GM12864 (cell line): ENCODE measurements at regions not wholly inside any gene's neighbourhood (a gene's known extent, or its start where the extent isn't known, plus 50 kb on each side); places are given as distances from the start of the nearest gene placed in this dataset.

Experiments used
- DNase-seq: peaks from one replicate; pipeline ENCODE4 v3.0.0-alpha.2; 2011; ENCODE audit warnings: low read depth
- H3K4me3 ChIP-seq: 2 replicates; pipeline ENCODE4 v1.5.1; 2011; ENCODE audit warnings: mild to moderate bottlenecking, low read depth, low read length, control low read depth
- TF ChIP-seq, protein P1 (sequence below): IDR thresholded peaks from 2 replicates; pipeline ENCODE4 v1.5.1; 2011; ENCODE audit warnings: low read depth, mild to moderate bottlenecking, moderate library complexity, low read length, control low read depth, inconsistent platforms; ENCODE audit errors: missing control alignments

DNA sequence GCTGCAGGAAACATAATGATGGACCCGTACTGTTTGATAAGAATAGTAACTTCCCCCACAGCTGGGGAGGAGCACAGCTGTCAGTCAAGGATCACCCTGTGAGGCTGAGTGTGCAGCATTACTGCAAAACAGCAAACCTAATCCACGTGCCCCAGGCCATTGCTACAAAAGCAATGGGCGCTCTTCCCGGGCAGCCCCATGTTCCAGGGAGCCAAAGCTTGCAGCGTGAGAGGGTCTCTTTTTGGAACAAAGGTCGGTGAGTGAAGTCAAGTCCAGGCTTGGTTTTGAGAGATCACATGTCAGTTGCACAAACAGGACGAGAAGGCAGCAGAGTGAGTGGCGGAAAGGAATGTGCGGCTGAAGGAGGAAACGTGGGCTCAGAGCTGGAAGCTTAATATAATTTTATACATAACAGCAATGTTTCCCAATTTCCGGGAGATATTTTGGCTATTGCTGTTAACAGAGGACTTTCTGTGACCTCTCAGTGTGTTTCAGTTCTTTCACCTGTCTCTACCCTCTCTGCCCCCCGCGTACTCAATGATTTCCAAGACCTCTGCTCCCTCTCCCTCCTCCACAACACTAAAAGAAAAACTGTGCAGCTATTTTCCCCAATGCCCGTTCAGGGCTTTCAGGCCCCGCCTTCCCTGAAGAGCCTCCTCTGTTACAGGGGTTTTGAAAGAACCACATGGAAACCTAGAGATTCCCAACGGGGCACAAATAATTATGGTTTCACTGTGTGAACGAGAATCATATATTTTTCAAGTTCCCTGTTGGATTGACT is 128.9 kb downstream of the MTPAP start:
- TF ChIP-seq, protein P1, sequence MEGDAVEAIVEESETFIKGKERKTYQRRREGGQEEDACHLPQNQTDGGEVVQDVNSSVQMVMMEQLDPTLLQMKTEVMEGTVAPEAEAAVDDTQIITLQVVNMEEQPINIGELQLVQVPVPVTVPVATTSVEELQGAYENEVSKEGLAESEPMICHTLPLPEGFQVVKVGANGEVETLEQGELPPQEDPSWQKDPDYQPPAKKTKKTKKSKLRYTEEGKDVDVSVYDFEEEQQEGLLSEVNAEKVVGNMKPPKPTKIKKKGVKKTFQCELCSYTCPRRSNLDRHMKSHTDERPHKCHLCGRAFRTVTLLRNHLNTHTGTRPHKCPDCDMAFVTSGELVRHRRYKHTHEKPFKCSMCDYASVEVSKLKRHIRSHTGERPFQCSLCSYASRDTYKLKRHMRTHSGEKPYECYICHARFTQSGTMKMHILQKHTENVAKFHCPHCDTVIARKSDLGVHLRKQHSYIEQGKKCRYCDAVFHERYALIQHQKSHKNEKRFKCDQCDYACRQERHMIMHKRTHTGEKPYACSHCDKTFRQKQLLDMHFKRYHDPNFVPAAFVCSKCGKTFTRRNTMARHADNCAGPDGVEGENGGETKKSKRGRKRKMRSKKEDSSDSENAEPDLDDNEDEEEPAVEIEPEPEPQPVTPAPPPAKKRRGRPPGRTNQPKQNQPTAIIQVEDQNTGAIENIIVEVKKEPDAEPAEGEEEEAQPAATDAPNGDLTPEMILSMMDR, result no peak
- DNase-seq, result no peak
- no peak overlapping the region; the same call in 1 of the 2 replicates for H3K4me3 ChIP-seq

DNA sequence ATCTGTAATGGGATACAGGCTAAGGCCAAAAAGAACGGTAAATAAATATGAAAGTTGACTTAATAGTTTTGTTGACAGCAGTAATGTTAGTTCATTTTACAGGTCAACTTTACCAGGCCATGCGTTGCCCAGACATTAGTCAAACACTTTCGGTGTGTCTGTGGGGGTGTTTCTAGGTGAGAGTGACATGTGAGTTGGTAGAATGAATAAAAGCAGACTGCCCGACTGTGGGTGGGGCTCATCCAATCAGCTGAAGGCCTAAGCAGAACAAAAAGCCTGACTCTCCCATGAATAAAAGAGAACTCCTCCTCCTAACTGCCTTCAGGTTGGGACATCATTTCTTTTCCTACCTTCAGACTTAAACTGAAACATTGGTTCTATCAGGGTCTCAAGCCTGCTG is 132.3 kb downstream of the MTPAP start:
- H3K4me3 ChIP-seq, result no peak overlapping the region
- DNase-seq, result no peak
- TF ChIP-seq, protein P1, result no peak

DNA sequence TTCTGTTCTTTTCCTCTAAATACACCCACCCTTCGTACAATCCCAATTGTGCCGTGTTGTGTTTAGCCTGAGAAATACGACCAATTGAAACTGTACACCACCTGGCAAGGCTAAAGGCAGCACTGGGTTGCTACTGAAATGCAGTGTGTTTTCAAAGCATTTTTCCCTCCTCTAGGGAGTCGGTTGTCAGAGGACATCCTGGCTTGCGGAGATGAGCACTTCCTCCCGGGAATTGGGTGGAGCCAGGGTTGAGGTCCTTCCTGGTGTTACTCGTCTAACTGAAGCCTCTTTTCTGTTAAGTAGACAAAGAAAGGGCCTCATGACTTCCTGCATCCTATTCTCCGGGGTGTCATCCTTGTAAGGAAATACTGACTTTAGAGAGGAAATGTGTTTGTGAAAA is 133.5 kb downstream of the MTPAP start:
- no peak for DNase-seq
- no peak overlapping the region for H3K4me3 ChIP-seq
- TF ChIP-seq, protein P1, result no peak

DNA sequence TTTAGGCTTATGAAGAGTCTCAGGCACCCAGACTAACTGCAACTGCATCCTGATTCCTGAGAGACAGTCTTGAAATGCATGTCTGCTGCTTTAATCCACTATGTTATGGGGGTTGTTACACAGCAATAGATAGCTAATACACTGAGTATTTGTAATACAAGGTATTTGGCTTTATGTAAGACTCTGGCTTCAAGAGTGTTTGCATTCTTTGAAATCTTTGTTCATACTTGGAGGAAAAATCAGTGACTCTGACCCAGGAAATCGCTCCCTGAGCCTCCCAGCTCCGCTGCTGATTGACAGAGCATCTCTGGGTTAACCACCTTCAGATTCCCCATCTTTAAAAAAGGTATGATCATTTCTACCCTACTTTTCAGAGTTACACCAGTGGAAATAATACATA is 133.9 kb downstream of the MTPAP start:
- TF ChIP-seq, protein P1, result no peak
- H3K4me3 ChIP-seq, result no peak overlapping the region
- no peak for DNase-seq

DNA sequence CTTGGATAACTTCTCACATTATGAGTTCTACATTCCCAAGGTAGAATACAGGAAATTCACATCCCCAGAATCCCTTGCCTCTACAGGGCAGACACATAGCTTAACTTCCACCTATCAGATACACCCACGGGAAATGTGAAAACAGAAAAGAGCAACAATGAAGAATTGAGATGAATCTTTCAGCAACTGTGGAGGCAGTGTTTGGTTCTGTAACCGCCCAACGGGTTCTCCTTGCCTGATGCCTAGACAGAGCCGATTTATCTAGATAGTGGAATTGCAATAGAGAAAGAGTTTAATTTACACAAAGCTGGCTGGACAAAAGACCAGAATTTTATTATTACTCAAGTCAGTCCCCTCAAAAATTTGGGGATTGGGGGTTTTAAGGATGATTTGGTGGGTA is 138.8 kb downstream of the MTPAP start:
- no peak overlapping the region for H3K4me3 ChIP-seq
- DNase-seq, result no peak
- TF ChIP-seq, protein P1, result no peak

DNA sequence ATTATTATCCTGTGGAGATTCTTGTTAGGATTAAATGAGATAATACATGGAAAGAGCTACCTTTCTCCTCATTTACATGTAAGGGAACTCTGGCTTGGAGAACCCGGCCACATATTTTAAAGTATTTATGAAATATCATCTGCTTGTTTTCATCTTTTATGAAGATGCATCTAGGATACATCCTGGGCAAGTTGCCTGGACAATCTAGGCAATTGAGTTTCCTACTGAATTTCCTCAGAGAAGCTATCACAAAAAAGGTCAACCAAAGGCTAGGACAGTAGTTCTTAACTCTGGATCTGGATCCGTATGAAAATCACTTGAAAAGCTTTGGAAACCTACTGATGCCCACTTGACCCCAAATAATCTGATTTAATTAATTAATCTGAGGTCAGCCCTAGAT is 140.7 kb downstream of the MTPAP start:
- TF ChIP-seq, protein P1, result no peak
- no peak overlapping the region for H3K4me3 ChIP-seq
- no peak for DNase-seq

DNA sequence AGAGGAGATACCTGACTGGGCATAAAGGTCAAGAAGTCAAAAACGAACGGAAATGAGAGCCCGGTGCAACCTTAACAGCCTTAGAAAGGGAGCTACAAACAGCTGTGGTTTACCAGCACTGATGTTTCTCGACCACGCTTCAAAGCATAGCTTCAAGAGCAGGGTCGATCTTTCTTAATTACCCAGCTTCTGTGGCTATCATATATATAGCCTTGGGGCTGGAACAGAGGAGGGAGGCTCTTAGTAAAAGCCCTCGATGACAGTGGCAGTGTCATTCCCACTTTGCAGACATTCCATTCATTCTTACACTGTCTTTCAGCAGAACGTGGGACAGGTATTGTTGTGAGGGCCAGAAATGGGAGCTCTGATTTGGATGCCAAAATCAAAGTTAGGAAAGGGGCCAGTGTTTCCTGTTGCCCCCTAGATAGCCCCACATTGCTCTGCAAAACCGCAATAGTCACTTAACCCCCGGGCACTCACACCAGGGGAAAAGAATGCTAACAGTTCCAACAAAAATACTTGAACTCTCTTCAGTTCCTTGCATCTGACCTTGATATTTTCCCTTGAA is 141.5 kb downstream of the MTPAP start:
- no peak for DNase-seq
- H3K4me3 ChIP-seq, result no peak overlapping the region

More for the DNA sequence above, 141.5 kb downstream of the MTPAP start:
- TF ChIP-seq, protein P1, result no peak
